HG02970 (cell line): ENCODE measurements at regions not wholly inside any gene's neighbourhood (a gene's known extent, or its start where the extent isn't known, plus 50 kb on each side); places are given as distances from the start of the nearest gene placed in this dataset.

Experiments used
- ATAC-seq: cut with Tn5 transposase; IDR thresholded peaks from one replicate; pipeline ENCODE4 v1.9.1; 2021; ENCODE audit warnings: mild to moderate bottlenecking, moderate library complexity, moderate number of reproducible peaks; ENCODE audit not compliant: unreplicated experiment, low FRiP score

DNA sequence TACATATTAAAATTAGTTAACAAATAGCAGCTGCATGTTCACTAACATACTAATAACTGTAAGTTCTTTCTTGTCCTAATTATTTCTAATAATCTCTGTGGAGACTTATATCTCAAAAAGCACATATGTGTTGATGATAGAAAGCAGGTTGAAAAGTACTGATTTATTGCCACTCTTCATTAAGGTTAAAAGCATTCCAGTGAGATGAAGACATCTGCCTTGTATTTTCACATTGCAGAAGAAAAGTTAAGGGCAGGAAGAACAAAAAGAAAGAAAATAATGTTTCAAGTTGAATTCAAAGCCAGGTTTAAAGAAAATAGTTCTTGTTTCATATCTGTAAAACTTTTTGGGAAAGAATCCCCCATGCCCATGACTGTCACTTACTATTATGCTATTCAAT is 429.9 kb downstream of the MTX2 start:
- no peak for ATAC-seq

DNA sequence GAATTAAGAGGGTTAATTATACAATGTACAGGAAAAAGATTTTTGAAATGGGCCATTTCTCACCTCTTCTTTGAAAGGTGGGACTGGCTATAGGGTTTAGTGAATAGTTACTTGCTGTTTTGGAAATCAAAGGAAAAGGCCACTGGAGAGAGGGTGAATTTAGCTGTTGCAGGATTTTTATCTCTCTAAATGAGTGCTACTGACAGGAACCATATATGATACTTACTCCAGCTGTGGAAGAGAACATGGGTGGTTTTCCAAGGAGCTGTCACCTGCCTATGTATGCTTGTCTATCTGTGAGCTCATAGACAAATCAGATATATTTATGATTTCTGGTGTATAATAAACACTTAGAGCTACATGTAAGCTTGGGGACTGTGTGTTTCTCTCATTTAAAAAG is 430.4 kb downstream of the MTX2 start:
- ATAC-seq, result no peak

DNA sequence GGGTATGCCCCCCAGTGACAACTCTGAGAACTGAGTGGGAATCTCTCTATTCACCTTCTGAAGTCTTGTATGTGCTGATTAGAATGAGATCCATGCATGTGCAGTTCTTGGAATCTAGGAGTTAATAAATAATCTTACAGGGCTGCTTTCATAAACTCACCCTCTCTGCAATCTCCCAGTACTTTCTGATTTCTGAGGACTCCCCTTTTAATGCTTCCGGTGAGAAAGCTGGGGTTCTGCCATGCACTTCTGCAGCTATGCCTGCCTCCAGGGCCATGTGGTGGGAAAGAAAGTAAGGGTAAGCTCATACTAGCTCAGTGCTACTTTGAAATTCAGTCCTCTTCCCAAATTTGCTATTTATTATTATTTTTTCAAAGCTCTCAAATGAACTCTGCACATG is 432.9 kb downstream of the MTX2 start:
- no peak for ATAC-seq

DNA sequence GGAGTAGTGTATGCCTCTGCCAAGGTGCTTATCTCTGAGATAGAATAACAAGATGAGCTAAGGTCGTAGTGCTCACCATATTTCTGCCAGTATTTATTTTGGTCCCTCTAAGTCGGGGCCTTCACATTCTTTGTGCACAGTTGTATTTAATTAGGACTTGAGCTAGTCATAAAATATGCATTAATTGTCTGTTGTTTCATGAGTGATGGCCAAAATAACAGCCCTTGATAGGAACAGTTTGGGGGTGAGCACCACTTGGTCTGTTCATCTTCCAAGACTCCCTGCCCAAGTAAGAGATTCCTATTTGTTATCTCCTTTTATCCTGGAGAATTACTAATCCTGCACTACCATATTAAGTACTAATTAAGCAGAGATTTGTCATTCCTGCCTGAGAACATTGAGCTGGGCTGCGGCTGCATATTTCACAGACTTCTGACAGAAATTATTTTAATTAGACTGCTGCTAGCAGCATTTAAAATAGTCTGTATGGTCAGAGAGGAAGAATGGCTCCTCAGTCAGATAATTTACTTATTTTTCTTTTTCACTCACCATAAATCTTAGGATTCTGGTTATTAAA is 435.1 kb downstream of the MTX2 start:
- no peak for ATAC-seq

DNA sequence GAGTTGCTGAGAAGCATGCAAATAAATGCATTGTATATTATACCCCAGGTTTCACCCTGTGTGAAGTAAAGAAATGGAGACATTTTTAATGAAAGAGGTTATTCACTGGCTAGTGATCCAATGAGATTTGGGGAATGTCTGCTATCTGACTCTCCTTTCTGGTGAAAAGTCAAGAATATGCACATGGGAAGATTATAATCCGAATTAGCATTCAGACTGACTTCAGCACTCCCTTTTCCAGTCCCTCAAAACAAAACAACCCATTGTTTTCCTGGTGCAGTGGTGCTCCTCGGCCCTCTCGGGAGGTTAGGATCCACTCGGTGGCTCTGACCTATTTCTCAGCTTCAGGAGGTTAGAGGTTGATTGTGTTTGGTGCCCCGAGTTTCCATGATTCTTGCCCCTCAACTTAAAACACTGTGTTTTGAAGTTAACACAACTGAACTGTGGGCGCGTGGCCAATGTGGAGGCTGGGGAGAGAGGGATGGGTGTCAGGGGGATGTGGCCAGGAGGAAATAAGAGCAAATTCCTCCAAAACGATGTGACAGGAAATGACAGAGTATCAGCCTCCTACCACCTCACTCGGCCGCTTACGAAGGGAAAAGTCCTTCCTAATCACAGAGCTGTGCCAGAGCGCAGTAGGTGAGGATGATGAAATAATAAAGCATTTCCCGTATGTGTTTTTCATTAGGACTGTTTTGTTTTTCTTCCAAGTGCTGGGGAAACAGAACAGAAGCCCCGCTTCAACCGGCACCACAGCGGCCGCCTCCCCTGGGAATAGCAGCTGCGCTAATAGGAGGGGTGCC is 440.1 kb downstream of the MTX2 start:
- ATAC-seq, result no peak

DNA sequence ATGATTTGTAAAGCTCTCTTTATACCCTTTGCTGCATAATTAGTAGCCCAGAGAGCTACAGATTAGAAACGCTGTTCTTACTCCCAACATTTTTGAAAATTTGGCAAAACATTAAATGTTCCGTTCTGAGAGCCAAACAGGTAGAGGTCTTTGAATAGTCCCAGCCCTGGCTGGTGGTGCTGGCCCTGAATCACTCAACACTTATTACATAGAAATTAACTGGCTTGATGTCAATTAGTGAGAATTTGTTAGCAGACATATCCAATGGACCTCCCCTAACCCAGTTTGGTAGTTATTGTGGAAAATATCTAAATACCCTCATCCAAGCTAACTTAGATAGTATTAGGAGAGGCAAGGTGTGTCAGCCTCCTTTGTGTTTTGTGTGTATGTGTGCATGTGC is 440.7 kb downstream of the MTX2 start:
- ATAC-seq, result no peak

DNA sequence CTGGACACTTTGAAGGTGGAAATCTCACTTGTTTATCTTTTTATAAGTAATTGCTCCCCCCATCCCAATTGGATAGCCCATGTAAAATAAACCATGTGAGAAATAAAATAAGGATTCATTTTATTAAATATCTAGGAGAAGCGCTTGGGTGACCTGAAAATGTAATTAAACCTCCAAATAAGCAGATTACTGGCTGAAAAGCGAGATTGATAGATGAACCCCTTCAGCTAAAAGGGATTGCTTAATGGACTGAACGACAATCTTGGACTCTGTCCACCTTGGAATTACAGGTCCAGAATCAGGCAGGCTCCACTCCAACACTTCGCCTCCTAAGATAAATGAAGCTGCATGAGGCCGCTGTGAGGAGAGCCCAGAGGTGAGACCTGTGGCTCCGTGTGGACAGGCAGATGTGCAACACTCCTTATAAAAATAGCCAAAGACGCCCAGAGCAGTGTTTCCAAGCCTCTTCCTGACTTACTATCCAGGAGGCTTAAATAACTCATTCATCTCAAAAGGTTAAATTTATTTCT is 441.5 kb downstream of the MTX2 start:
- ATAC-seq, result no peak

DNA sequence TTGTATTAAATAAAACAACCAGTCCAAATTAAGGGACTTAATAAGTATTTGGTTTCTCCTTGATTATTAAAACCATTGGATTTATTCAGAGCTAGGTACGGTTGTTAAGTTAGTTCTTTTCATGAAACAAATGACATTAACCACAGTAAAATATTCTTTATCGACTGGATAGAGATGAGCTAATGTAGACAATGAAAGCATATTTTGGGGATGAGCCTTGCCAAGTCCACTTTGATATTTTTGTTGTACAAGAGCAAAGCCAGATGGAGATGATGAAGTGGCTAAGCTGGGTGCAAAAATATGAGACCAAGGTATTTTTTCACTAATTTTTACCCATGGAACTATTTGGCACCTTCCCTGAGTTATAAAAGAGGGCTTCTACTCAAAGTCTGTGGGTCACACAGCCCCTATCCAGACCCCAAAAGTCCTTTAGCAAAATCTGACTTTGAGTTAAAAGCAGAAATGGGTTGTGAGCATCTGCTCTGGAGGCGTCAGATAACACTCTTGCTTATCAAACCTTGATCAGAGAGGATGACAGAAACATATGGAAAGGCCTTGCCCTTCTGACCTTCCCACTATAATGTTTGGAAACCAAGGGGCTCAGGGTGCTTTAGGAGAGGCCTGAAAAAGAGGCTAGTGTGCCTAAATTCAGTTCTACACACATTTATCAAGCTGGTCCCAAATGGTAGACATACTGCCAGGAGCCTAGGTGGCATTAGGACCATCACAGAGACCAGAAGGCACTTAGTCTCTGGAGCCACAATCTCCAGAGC is 456.8 kb downstream of the MTX2 start:
- no peak for ATAC-seq

DNA sequence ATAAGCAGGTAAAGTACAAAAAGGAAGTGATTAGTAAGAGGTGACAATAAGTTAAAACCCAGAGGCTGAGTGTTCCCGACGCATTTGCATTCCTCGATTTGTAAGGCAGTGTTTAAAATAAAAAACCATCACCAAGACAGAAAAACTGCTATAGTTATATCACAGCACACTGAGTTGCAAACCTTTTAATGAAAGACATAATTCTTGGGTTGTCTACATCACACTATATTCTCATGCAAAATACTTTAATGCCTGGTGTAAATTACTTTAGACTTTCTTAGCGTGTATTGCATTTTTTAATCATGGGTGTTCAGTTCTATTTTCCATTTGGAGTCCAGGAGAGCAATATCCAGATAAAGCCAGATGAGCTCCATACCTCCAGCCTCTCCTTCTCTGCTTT is 458.5 kb downstream of the MTX2 start:
- ATAC-seq, result no peak

DNA sequence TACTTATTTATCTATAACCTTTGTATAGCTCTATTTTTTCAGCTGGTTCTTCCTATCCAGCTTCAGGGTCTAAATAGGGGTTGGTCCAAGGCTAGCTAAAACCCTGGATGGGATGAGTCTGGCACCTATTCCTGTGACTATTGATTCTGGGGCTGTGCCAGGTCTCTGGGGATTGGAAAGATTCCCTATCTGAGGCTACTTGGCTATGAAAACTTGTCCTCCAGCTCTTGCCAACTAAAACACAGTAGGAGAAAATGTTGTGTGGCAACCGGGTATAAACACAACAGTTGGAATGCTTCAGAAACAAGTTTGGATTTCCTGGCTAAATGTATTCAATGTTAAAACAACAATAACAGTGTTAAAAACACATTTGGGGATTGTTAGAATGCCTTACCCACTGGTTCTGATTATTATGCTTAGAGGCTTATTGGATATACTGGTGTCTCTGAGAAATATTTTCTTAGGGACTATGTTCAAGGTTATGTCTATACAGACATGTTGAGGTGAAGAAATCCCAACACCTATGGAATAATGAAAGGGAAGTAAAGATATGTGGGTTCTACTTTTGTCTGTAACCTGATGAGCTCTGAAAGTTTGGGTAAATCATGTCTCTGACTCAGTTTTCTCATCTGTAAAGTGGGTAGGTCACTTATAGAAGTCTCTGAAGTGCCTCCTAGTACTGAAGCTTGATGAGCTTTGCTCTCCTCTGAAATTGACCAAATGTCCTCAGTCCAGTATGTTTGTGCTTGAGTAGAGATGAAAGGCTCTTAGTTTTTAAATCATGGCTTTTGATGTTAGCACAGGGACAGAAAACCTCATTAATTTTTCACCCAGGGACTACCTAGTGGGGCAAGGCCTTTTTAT is 460.7 kb downstream of the MTX2 start:
- ATAC-seq, result no peak

DNA sequence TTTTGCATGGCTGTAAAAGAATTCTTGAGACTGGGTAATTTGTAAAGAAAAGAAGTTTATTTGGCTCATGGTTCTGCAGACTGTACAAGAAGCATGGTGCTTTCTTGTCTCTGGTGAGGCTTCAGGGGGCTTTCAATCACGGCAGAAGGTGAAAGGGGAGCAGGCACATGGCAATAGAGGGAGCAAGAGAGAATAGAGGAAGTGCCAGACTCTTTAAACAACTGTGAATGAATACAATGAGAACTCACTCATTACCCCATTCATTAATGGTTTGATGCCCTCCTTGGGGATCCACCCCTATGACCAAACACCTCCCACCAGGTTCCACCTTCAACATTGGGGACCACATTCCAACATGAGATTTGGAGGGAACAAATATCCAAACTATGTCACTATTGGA is 463.5 kb downstream of the MTX2 start:
- ATAC-seq, result no peak

DNA sequence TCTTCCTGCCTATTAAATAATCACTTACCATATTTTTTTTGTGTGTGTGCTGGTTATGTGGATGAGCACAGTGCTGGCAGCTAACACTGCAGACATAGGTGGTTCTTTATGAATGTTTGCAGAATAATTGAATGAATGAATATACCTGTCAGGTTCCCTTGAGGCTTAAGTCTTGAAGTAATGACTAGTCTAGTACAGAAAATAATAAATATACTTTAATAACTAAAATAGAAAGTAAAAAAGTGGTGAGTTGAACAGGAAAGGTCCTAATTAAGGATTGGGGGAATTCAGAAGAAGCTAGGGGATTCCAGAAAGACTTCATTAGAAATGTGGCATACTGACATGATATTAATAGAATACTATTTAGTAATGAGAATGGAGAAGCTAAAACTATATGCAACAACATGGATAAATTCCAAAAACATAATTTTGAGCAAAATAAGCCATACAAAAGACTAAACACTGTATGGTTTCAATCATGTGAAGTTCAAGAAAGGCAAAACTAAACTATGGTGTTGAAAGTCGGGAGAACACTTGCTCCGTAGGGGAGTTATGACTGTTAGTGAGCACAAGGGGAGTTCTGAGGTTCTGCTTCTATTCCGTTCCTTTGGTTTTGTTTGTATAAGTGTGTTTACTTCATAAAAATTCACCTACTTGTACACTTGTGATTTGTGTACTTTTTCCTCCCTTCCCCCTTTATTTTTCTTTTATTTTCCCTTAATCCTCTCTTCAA is 464.6 kb downstream of the MTX2 start:
- no peak for ATAC-seq

DNA sequence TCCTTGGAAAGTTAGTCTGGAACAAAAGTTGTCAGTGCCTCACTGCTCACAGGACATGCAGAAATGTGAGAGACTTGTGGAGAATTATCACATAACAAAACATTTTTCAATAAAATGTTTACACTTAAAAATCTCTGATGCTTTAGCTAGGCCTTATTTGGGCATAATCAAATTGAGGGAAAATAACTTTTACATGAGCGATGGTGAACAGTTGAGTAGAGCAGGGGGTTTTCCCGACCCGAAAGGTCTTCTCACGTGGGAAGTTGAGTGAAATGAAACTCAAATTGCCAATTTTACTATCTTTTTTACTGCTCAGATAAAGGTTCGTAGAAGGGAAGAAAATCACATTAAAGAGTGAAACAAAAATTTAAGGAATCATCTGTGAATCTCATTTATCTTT is 465.6 kb downstream of the MTX2 start:
- ATAC-seq, result no peak

DNA sequence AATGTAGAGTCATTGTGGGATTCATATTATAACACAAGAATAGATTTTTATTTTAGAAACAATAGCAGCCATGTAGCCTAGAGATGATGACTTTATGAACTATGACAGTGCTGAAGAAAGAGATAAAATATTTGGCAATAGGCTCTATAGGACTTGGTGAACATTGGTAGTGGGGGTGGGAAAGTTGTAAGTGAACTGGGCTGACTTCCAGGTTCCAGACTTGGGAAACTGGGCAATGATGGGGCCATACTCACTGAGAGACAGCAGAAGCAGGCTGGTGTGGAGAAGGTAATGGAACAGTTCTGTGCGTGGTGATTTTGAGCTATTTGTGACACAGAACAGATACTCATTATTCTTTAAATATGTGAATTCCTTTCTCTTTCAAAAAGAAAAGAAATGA is 470.3 kb upstream of the HNRNPA3 start:
- no peak for ATAC-seq

DNA sequence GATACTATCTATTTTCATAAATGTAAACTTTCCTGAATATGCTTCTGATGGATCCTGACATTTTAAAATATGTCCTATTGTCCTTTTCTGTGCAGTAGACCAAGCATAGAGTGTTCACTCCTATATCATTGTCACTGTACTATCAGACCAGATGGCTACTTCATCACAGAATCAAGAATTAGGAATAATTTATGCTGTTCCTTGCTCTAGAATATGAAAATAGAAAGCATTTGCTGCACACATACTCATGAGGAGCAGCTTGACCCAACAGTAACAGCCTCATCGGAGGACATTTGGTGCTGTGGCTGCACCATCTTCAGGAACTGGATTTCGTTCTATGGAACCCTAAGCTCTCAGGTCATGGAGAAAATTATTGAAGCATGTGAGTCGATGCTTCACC is 468.9 kb upstream of the HNRNPA3 start:
- ATAC-seq, result no peak

DNA sequence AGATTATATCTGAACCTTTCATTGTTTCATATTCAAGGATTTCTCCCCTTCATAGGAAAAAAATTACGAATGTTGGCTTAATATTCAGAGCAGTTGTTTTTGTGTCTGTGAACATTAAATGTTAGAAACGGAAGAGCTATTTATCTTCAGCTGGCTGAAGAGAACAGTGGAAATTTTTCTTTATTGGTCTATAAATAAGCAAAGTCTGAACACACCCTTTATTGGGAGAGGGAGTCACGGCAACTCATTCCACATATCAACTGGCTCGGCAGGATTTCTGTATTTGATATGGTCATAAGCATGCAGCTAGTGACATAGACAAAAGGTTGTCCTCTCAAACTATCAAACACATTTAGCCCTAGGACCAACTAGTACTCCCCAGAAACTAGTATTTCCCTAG is 468.4 kb upstream of the HNRNPA3 start:
- ATAC-seq, result no peak

DNA sequence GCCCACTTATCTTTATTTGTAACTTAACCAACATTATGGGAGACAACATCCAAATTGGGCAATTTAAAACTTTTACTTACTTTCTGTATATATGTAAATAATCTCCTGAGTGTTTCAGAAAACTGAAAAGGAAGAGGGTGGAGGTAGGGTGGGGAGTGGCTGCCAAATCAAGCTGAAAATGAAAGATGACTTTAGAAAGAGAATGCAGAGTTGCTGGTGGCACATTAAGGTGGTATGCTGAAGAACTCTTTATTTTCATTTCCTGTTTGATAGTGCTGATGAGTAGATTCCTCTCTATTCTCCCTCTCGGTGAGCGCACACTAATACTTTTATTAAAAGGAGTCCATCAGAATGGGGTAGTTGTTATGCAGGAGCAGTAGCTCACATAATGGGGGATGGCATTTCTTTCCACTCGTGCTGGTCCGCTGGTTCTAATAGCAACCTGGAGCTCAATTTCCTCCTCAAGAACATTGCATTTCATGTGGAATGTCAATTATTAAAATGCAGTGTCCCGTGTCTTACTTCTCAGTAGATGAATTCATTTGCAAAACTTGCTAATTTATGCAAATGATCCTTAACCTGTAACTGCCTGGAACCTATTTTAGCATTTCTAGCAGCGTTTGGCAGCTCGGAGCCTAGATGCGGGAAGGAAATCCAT is 466.9 kb upstream of the HNRNPA3 start:
- no peak for ATAC-seq

DNA sequence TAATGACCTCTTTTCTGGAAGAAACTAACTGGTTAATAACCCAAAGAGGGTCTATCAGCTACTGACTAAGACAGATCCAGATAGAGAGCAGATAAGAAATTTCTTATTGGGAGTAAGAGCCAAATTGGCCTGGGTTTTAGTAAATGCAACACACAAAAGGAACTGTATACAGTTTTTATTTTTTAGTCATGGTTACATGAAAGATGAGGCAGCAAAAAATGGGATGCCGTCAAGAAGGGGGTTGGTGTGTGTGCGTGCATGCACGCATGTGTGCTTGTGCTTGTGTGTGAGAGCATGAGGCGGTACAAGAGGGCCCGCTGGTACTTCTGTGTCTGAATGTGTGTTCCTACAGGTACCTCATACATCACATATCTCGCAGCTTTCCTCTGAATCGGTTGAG is 466.2 kb upstream of the HNRNPA3 start:
- ATAC-seq, result no peak

DNA sequence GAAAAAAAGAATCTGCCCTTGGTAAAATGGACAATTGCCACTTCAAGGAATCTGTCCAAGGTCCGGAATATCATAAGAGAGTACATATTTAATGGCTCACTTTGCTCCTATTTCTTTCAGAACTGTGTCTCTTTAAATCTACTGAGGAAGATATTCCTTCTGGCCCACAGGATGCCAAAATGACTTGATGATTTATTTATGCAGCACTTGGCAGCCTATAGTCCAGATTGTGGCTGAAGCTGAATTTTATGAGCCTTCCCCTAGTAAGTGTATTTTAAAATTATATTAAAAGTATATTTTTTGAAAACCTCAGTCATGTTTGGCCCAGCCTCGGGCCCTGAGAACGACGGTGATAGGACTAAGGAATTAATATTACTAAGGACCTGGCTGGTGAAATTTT is 465.1 kb upstream of the HNRNPA3 start:
- ATAC-seq, result no peak
